22Rv1 (cell line): ENCODE measurements at regions not wholly inside any gene's neighbourhood (a gene's known extent, or its start where the extent isn't known, plus 50 kb on each side); places are given as distances from the start of the nearest gene placed in this dataset.
"Not testable (repeated sequence)": the region's sequence is repeated elsewhere in the genome, so short reads cannot be mapped to it uniquely, and the experiment has no call there.

Source experiments
- H3K27ac ChIP-seq: fragments of 450-650 bp; 2 replicates; pipeline ENCODE4 v1.5.1; 2017
- ZFX ChIP-seq: fragments of 450-650 bp; IDR thresholded peaks from 2 replicates; pipeline ENCODE4 v1.6.1; 2017; ENCODE audit warnings: antibody characterized with exemption, borderline replicate concordance
- TF ChIP-seq, protein P1 (sequence below): fragments of 450-650 bp; IDR thresholded peaks from 2 replicates; pipeline ENCODE4 v1.5.1; 2017; ENCODE audit warnings: mild to moderate bottlenecking

DNA sequence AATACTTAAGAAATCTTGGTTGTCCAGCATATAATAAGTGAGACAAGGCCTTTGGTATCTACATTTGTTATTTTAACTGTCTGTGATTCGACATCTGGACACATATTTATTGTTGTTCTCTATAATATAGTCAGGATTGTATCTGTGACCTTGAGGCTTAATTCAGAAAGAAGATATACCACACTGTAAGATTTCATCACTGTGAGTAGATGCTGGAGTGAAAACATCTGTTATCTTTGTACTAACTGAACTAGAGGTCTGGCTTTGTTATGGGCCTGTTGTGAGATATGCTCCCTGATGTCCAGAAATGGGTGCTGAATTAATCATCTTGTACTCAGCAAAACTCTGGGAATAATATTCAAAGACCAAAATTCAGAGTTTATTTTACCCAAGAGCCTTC lies 148.5 kb downstream of the ISOC1 start:
- TF ChIP-seq, protein P1, sequence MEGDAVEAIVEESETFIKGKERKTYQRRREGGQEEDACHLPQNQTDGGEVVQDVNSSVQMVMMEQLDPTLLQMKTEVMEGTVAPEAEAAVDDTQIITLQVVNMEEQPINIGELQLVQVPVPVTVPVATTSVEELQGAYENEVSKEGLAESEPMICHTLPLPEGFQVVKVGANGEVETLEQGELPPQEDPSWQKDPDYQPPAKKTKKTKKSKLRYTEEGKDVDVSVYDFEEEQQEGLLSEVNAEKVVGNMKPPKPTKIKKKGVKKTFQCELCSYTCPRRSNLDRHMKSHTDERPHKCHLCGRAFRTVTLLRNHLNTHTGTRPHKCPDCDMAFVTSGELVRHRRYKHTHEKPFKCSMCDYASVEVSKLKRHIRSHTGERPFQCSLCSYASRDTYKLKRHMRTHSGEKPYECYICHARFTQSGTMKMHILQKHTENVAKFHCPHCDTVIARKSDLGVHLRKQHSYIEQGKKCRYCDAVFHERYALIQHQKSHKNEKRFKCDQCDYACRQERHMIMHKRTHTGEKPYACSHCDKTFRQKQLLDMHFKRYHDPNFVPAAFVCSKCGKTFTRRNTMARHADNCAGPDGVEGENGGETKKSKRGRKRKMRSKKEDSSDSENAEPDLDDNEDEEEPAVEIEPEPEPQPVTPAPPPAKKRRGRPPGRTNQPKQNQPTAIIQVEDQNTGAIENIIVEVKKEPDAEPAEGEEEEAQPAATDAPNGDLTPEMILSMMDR: no peak
- TF ChIP-seq ZFX: no peak
- no peak overlapping the region for H3K27ac ChIP-seq

DNA sequence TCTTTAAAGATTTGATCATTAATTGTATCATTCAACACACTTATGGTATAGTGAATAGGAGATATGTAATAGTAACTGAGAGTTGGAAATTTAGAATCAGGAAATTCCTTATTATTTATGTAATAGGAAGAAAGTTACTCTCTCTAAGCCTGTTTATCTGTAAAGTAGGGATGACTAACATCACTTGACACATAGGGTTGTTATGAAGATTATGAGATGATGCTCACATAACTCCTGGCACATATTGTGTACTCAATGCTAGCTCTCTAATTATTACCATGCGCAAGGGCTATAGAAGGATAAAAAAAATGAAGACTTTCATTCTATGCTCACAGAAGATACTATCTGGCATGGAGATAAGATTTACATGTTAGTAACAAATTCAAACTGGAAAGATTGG lies 149.9 kb downstream of the ISOC1 start:
- no peak overlapping the region for H3K27ac ChIP-seq
- TF ChIP-seq, protein P1: no peak
- no peak for TF ChIP-seq ZFX

DNA sequence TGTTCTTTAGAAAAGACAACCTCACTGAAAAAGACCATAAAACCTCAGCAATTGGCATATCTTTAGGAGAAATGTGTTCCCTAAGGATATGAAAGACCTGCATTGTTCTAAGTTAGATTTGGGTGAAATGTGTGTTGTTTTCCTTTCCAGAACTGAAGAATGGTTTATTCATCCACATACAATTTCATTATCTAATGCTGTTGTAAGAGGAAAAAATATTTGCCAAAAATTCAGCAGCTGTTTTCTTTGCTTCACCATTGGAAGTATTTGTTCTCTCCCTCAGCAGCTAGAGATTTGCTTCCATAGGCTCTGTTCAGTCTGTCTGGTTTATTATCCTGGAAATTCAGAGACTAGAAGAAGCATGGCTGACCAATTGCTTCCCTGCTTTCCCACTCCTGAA lies 150.9 kb downstream of the ISOC1 start:
- no peak overlapping the region for H3K27ac ChIP-seq

DNA sequence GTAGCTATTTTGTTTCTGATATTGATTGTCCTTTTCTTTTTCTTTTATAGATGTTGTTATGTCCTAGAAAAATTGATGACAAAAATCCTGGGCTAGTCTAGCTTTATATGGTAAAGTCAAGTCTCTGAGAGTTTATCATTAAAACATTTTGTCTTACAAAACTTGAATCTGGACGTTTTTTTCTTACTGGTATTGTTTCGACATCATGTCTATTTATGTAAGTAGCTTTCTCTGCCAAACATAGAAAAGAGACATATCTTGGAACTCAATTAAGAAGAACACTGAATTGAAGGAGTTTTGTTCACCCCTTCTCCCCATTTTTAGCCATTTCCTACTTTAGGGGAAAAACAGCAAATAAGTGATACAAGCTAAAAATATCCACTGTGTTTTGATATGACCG lies 151.5 kb downstream of the ISOC1 start:
- TF ChIP-seq ZFX: no peak
- TF ChIP-seq, protein P1: no peak
- no peak overlapping the region for H3K27ac ChIP-seq

More for the DNA sequence above, 150.9 kb downstream of the ISOC1 start:
- TF ChIP-seq ZFX: no peak
- TF ChIP-seq, protein P1: no peak

DNA sequence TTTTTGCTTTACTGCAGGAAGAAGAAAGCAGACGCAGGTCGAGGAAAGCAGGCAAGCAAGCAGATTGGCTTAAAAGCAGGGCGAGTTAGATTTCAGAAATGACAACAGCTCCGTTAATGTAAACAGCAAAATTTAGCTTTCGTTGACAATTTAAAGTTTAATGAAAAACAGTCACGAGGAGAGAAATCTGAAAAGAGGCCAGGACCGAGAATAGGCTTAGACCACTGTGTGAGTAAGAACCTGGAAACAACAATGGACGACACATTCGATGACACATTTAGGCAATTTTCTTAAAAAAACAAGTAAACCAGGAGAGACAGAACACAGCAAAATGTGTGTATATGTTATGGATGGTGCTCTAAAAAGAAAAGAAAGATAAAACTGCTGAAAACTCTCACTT lies 155.3 kb downstream of the ISOC1 start:
- H3K27ac ChIP-seq: no peak overlapping the region
- TF ChIP-seq, protein P1: no peak

DNA sequence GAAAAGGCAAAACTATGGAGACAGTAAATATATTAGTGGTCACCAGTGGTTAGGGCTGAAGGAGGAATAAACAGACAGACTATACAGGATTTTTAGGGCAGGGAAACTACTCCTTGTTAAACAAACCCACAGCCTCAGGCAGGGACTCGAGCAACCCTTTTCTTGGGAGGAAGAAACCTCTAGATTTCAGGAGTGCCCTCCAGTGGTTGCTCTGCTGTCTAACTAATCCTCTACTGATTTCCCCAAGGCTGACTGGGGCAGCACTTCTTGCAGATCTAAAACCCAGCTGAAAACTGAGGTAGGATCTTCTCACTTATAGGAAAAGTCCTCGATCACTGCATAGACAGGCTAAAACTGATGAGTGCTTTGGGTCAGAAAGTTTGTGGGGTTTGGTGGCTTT lies 176.8 kb downstream of the ISOC1 start:
- no peak for TF ChIP-seq ZFX
- TF ChIP-seq, protein P1: peak; percentile 52; the same call in 1 of the 2 replicates
- H3K27ac ChIP-seq: no peak overlapping the region

DNA sequence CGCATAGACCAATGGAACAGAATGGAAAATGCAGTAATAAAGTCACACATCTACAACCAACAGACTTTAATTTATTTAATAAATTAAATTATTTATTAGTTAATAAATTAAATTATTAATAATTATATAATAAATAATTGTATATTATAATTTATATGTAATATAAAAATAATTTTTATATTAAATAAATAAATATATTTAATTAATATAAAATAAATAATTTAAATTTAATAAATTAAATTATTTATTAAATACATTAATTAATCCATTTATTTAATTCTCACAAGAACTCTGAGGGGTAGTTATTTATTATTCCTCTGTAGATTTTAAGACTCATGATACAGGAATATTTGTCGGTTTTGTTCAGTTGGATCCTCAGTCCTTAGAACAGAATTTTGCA lies 176.1 kb upstream of the ADAMTS19 start:
- TF ChIP-seq ZFX: no peak
- TF ChIP-seq, protein P1: no peak
- no peak overlapping the region for H3K27ac ChIP-seq

DNA sequence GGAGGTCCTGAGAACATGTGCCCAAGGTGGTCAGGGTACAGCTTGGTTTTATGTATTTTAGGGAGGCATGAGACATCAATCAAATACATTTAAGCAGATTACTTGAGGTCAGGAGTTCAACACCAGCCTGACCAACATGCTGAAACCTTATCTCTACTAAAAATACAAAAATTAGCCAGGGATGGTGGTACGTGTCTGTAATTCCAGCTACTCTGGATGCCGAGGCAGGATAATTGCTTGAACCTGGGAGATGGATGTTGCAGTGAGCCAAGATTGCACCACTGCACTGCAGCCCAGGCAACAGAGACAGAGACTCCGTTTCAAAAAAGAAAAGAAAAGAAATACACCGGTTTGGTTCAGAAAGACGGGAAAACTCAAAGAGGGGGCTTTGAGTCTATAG lies 165.9 kb upstream of the ADAMTS19 start:
- H3K27ac ChIP-seq: not testable (repeated sequence)
